Muscle of arm (tissue), 1 donor: ENCODE measurements at regions not wholly inside any gene's neighbourhood (a gene's known extent, or its start where the extent isn't known, plus 50 kb on each side); places are given as distances from the start of the nearest gene placed in this dataset.
"Not testable (repeated sequence)": the region's sequence is repeated elsewhere in the genome, so short reads cannot be mapped to it uniquely, and the experiment has no call there.

Source experiments
- DNase-seq: peaks from one replicate; pipeline ENCODE4 v3.0.0-alpha.2; 2013

- DNase-seq: no peak
These were observed 818.0 kb downstream of the LTN1 start for GRCh38 chr21:28174701-28175100.

- DNase-seq: no peak
These were observed 818.7 kb downstream of the LTN1 start for GRCh38 chr21:28174006-28174405.

GRCh38 chr21:28172376-28172775, 820.3 kb downstream of the LTN1 start:
- no peak for DNase-seq

GRCh38 chr21:28167366-28167765, 825.3 kb downstream of the LTN1 start:
- DNase-seq: no peak

GRCh38 chr21:28164519-28164918, 828.2 kb downstream of the LTN1 start:
- not testable (repeated sequence) for DNase-seq

- not testable (repeated sequence) for DNase-seq
These were observed 830.6 kb downstream of the LTN1 start for GRCh38 chr21:28162052-28162451.

- DNase-seq: no peak
These were observed 832.3 kb downstream of the LTN1 start for GRCh38 chr21:28160378-28160777.

GRCh38 chr21:28159396-28159795, 833.3 kb downstream of the LTN1 start:
- no peak for DNase-seq

- DNase-seq: no peak
These were observed 836.1 kb downstream of the LTN1 start for GRCh38 chr21:28156590-28156989.

- DNase-seq: no peak
These were observed 838.6 kb downstream of the LTN1 start for GRCh38 chr21:28154121-28154520.

GRCh38 chr21:28152732-28153131, 839.9 kb downstream of the LTN1 start:
- DNase-seq: no peak

GRCh38 chr21:28151758-28152157, 840.9 kb downstream of the LTN1 start:
- no peak for DNase-seq

- DNase-seq: no peak
These were observed 841.9 kb downstream of the LTN1 start for GRCh38 chr21:28150778-28151177.

- no peak for DNase-seq
These were observed 844.1 kb downstream of the LTN1 start for GRCh38 chr21:28148400-28149064.

GRCh38 chr21:28144653-28145052, 848.0 kb downstream of the LTN1 start:
- DNase-seq: no peak

- DNase-seq: no peak
These were observed 848.6 kb downstream of the LTN1 start for GRCh38 chr21:28144089-28144488.

GRCh38 chr21:28142697-28143096, 850.0 kb downstream of the LTN1 start:
- no peak for DNase-seq

GRCh38 chr21:28138272-28138671, 854.4 kb downstream of the LTN1 start:
- no peak for DNase-seq

GRCh38 chr21:28136656-28137255, 855.9 kb downstream of the LTN1 start:
- no peak for DNase-seq

GRCh38 chr21:28135646-28136045, 857.0 kb downstream of the LTN1 start:
- DNase-seq: no peak

- DNase-seq: peak; percentile 5
These were observed 859.6 kb downstream of the LTN1 start for GRCh38 chr21:28133116-28133515.

GRCh38 chr21:28132713-28133112, 860.0 kb downstream of the LTN1 start:
- DNase-seq: no peak

- peak; percentile 15 for DNase-seq
These were observed 865.4 kb downstream of the LTN1 start for GRCh38 chr21:28127175-28127785.
